Stimulated activated effector memory CD8-positive, alpha-beta T cell treated with anti-CD3 and anti-CD28 coated beads, Interleukin-12 subunit alpha, Interleukin-12 subunit beta, amount 100 ng/mL, for 72 hours (primary cell): ENCODE measurements at regions not wholly inside any gene's neighbourhood (a gene's known extent, or its start where the extent isn't known, plus 50 kb on each side); places are given as distances from the start of the nearest gene placed in this dataset.

Source experiments
- ATAC-seq: fragments of 150-1000 bp; cut with Tn5 transposase; 2 replicates; pipeline ENCODE4 v1.10.0; 2021
- DNase-seq, 2 donors: peaks; one replicate each; pipeline ENCODE4 v3.0.0; 2021 to 2022; ENCODE audit warnings: low spot score in 2 of 2
- H3K27ac Mint-ChIP-seq: one replicate; pipeline ENCODE4 v1.8.0; 2022; ENCODE audit warnings: mild to moderate bottlenecking, mixed read lengths
- H3K36me3 Mint-ChIP-seq: one replicate; pipeline ENCODE4 v1.8.0; 2022; ENCODE audit warnings: mild to moderate bottlenecking, mixed read lengths
- H3K4me1 Mint-ChIP-seq: one replicate; pipeline ENCODE4 v1.8.0; 2022; ENCODE audit warnings: mixed read lengths
- H3K4me3 Mint-ChIP-seq: one replicate; pipeline ENCODE4 v1.8.0; 2022; ENCODE audit warnings: mild to moderate bottlenecking, mixed read lengths
- H3K9me3 Mint-ChIP-seq: one replicate; pipeline ENCODE4 v1.8.0; 2022; ENCODE audit warnings: mixed read lengths

GRCh38 chr2:72000110-72000509 is 147.6 kb downstream of the CYP26B1 start:
- H3K36me3 Mint-ChIP-seq: no peaks in the 10 kb centered on the region
- peak; percentile 32 for ATAC-seq
- no peaks in the 10 kb centered on the region for H3K4me1 Mint-ChIP-seq
- no peak overlapping the region for H3K4me3 Mint-ChIP-seq
- peaks cover 3% of the 10 kb centered on the region for H3K9me3 Mint-ChIP-seq
- no peak for DNase-seq
- H3K27ac Mint-ChIP-seq: no peak overlapping the region

GRCh38 chr2:71999580-71999979 is 148.1 kb downstream of the CYP26B1 start:
- H3K36me3 Mint-ChIP-seq: no peaks in the 10 kb centered on the region
- H3K4me1 Mint-ChIP-seq: no peaks in the 10 kb centered on the region
- no peak overlapping the region for H3K27ac Mint-ChIP-seq
- DNase-seq: no peak
- H3K4me3 Mint-ChIP-seq: no peak overlapping the region
- H3K9me3 Mint-ChIP-seq: peaks cover 3% of the 10 kb centered on the region
- ATAC-seq: no peak

DNA sequence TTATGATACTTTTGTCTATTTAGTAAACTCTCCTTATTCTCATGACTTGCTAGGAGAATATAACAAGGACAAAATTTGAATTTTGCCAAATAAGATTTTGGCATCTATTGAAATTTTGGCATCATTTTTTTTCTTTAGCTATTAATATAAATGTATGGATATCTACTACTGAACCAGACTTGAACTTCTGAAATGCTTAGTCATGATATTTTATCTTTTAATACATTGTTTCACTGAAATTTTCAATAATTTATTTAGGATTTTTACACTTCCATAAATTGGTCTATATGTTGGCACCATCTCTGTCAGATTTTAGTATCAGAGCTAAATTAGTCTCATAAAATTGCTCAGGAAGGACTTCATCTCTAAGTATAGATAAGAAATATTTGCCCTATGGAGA is 149.8 kb downstream of the CYP26B1 start:
- no peak overlapping the region for H3K27ac Mint-ChIP-seq
- peaks cover 3% of the 10 kb centered on the region for H3K9me3 Mint-ChIP-seq
- ATAC-seq (no peak), DNase-seq (no peak)
- H3K4me1 Mint-ChIP-seq: no peaks in the 10 kb centered on the region
- H3K36me3 Mint-ChIP-seq: no peaks in the 10 kb centered on the region
- H3K4me3 Mint-ChIP-seq: no peak overlapping the region

DNA sequence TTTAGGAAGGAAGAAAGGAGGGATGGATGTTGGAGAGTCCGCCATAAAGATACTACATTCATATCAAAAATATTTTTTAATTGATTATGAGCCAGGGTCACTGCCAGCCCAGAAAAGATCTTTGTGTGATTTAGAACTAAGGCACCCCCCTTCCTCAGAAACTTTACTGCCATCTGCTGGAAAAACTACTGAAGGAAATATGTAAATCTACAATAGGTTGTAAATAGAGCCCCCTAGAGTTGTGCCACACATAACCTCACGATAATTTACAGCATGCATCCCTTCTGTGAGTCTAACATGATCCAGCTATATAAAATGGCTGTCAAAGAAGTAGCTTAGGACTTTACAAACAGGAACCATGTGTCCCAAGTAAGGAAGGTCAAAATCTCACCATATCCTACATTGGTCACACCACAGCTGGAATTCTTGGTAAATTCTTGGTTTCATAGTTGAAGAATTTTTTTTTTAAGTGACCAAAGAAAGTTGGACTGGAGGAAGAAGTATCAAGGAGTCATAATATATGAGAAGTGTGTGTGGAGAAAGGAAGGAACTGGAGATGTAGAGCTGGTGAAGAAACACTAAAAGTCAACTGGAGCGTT is 152.5 kb downstream of the CYP26B1 start:
- ATAC-seq (no peak), DNase-seq (no peak)
- H3K4me1 Mint-ChIP-seq: no peaks in the 10 kb centered on the region
- H3K27ac Mint-ChIP-seq: no peak overlapping the region
- H3K4me3 Mint-ChIP-seq: no peak overlapping the region
- H3K9me3 Mint-ChIP-seq: no peaks in the 10 kb centered on the region
- H3K36me3 Mint-ChIP-seq: no peaks in the 10 kb centered on the region

DNA sequence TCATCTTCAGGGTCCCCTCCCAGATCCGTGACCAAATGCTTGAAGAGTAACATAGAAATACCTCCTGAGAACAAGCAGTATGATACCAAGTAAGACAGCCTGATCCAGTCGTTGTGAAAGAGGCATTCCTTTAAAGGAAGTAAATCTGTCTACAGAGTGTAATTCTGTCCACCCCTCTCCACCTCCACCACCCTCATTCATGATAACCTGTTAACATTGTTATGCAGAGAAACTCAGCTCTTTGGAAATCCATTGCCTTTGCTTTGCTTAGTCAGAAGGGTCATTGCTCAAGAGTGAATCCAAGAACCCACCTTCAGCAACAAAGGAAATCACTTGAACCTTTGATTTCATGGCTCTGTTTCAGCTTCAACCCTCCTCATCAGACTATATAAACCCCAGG is 155.6 kb downstream of the CYP26B1 start:
- Mint-ChIP-seq H3K36me3 (no peaks in the 10 kb centered on the region), H3K9me3 (peaks cover 2% of the 10 kb centered on the region), H3K27ac (no peak overlapping the region), H3K4me3 (no peak overlapping the region), H3K4me1 (no peaks in the 10 kb centered on the region)
- ATAC-seq (no peak), DNase-seq (no peak)

DNA sequence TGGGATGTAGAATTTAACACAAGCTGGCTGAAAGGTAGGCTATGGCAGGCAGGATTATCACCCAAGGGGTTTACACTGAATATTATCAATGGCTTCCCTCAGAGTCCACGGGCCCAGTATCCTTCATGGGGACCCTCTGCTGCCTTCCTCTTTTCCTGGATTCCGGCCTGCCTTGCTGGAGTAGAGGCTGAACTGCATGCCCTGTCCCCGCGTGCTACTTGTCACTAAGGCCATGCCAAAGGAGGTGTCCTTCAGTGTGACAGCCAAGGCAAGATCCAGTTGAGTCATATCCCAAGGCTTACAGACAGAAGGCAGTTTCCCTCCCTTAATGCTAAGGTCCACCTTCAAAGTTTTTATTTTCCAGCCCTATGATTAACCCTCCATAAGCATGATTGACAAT is 156.3 kb downstream of the CYP26B1 start:
- no peaks in the 10 kb centered on the region for H3K4me1 Mint-ChIP-seq
- no peaks in the 10 kb centered on the region for H3K36me3 Mint-ChIP-seq
- DNase-seq (no peak), ATAC-seq (no peak)
- H3K27ac Mint-ChIP-seq: no peak overlapping the region
- no peak overlapping the region for H3K4me3 Mint-ChIP-seq
- peaks cover 2% of the 10 kb centered on the region for H3K9me3 Mint-ChIP-seq

DNA sequence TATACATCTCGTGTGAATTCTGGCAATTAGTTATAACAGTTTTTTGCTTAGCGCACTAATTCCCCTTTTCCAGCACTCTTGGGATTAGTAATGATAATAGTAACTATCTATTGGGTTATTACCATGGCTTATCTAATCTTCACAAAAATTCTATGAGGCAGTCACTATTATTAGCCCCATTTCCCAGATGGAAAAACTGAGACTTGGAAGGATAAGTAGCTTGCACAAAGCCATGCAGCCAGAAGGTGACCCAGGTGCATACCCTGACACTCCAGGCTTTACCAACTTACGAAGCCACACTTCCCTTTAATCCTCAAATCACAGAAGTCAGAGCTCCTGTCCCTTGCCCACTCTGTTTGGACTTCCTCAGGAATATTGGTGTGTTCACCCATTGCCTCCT is 156.8 kb downstream of the CYP26B1 start:
- Mint-ChIP-seq H3K4me3 (no peak overlapping the region), H3K9me3 (peaks cover 2% of the 10 kb centered on the region), H3K27ac (no peak overlapping the region), H3K4me1 (no peaks in the 10 kb centered on the region), H3K36me3 (no peaks in the 10 kb centered on the region)
- DNase-seq (no peak), ATAC-seq (no peak)

GRCh38 chr2:71990122-71990521 is 157.5 kb downstream of the CYP26B1 start:
- no peaks in the 10 kb centered on the region for H3K36me3 Mint-ChIP-seq
- ATAC-seq (no peak), DNase-seq (no peak)
- H3K27ac Mint-ChIP-seq: no peak overlapping the region
- H3K9me3 Mint-ChIP-seq: peaks cover 2% of the 10 kb centered on the region
- no peaks in the 10 kb centered on the region for H3K4me1 Mint-ChIP-seq
- no peak overlapping the region for H3K4me3 Mint-ChIP-seq

- no peaks in the 10 kb centered on the region for H3K36me3 Mint-ChIP-seq
- ATAC-seq (no peak), DNase-seq (no peak)
- H3K9me3 Mint-ChIP-seq: peaks cover 2% of the 10 kb centered on the region
- H3K4me3 Mint-ChIP-seq: no peak overlapping the region
- no peak overlapping the region for H3K27ac Mint-ChIP-seq
- no peaks in the 10 kb centered on the region for H3K4me1 Mint-ChIP-seq
Measured at GRCh38 chr2:71989671-71990070, 158.0 kb downstream of the CYP26B1 start.

GRCh38 chr2:71988170-71988569 is 159.5 kb downstream of the CYP26B1 start:
- DNase-seq: no peak
- H3K9me3 Mint-ChIP-seq: peaks cover 2% of the 10 kb centered on the region
- H3K4me1 Mint-ChIP-seq: no peaks in the 10 kb centered on the region
- H3K36me3 Mint-ChIP-seq: no peaks in the 10 kb centered on the region
- ATAC-seq: no peak
- no peak overlapping the region for H3K27ac Mint-ChIP-seq
- H3K4me3 Mint-ChIP-seq: no peak overlapping the region

GRCh38 chr2:71976685-71977084 is 171.0 kb downstream of the CYP26B1 start:
- Mint-ChIP-seq H3K27ac (no peak overlapping the region), H3K9me3 (peaks cover 4% of the 10 kb centered on the region)

GRCh38 chr2:71974846-71975245 is 172.8 kb downstream of the CYP26B1 start:
- ATAC-seq (no peak), DNase-seq (no peak)
- Mint-ChIP-seq H3K9me3 (peaks cover 4% of the 10 kb centered on the region), H3K27ac (no peak overlapping the region), H3K4me3 (no peak overlapping the region), H3K36me3 (no peaks in the 10 kb centered on the region), H3K4me1 (no peaks in the 10 kb centered on the region)

More at GRCh38 chr2:71976685-71977084, 171.0 kb downstream of the CYP26B1 start:
- Mint-ChIP-seq H3K36me3 (no peaks in the 10 kb centered on the region), H3K4me1 (no peaks in the 10 kb centered on the region), H3K4me3 (no peak overlapping the region)
- DNase-seq (no peak), ATAC-seq (no peak)

- Mint-ChIP-seq H3K4me1 (no peaks in the 10 kb centered on the region), H3K27ac (no peak overlapping the region), H3K36me3 (no peaks in the 10 kb centered on the region), H3K9me3 (peaks cover 3% of the 10 kb centered on the region), H3K4me3 (no peak overlapping the region)
- no peak for ATAC-seq
- no peak for DNase-seq
Measured at GRCh38 chr2:71971493-71971892, 176.2 kb downstream of the CYP26B1 start.

- no peaks in the 10 kb centered on the region for H3K4me1 Mint-ChIP-seq
- ATAC-seq (no peak), DNase-seq (no peak)
- no peaks in the 10 kb centered on the region for H3K36me3 Mint-ChIP-seq
- no peak overlapping the region for H3K4me3 Mint-ChIP-seq
- no peak overlapping the region for H3K27ac Mint-ChIP-seq
- H3K9me3 Mint-ChIP-seq: peaks cover 3% of the 10 kb centered on the region
Measured at GRCh38 chr2:71965530-71965929, 182.1 kb downstream of the CYP26B1 start.

DNA sequence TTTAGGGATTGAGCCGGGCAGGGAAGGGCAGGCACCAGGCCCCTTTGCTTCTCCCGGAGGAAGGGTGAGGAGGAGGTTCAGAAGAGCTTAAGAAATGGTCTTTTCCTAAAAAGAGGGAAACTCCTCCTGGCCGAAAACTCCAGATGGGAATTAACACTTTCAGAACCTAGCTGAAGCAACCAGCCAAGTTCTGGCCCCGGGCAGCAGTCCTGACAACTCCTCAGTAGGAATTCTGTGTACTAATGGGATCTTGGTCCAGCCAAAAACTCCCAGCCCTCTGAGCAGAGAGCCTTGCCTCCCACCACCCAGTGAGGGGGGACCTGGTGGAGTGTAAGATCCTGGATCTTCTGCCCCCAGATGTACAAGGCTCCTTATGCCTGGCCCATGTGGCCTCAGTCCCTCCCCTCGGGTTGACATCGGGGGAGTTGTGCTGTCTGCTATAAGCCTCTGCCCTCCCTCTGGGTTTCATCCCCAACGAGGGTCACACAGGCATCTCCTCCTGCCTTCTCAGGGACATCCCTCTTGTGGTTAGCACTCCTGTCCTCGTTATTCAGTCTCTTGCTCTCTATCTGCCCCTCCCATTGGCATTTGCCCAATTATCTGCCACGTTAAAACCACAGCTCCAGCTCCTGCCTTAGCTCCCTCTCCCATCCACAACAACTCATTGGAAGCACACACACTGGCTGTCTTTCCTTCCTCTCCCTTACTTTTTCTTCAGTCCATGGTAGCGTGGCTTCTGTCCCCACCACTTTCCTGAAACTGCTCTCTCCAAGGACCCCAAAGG is 184.6 kb downstream of the CYP26B1 start:
- no peak for DNase-seq
- peaks cover 2% of the 10 kb centered on the region for H3K9me3 Mint-ChIP-seq
- peak; percentile 13 for ATAC-seq
- H3K27ac Mint-ChIP-seq: no peak overlapping the region
- H3K4me1 Mint-ChIP-seq: no peaks in the 10 kb centered on the region
- no peaks in the 10 kb centered on the region for H3K36me3 Mint-ChIP-seq
- H3K4me3 Mint-ChIP-seq: no peak overlapping the region

GRCh38 chr2:71962350-71962749 is 185.3 kb downstream of the CYP26B1 start:
- H3K4me3 Mint-ChIP-seq: no peak overlapping the region
- DNase-seq (no peak), ATAC-seq (no peak)
- H3K27ac Mint-ChIP-seq: no peak overlapping the region
- peaks cover 2% of the 10 kb centered on the region for H3K9me3 Mint-ChIP-seq
- no peaks in the 10 kb centered on the region for H3K36me3 Mint-ChIP-seq
- H3K4me1 Mint-ChIP-seq: no peaks in the 10 kb centered on the region
